Non-pigmented ciliary epithelial cell (primary cell): ENCODE measurements at regions not wholly inside any gene's neighbourhood (a gene's known extent, or its start where the extent isn't known, plus 50 kb on each side); places are given as distances from the start of the nearest gene placed in this dataset.
"Not testable (repeated sequence)": the region's sequence is repeated elsewhere in the genome, so short reads cannot be mapped to it uniquely, and the experiment has no call there.

Experiments
- DNase-seq: peaks from one replicate; pipeline ENCODE4 v3.0.0-alpha.2; 2010; ENCODE audit warnings: low read depth

DNA sequence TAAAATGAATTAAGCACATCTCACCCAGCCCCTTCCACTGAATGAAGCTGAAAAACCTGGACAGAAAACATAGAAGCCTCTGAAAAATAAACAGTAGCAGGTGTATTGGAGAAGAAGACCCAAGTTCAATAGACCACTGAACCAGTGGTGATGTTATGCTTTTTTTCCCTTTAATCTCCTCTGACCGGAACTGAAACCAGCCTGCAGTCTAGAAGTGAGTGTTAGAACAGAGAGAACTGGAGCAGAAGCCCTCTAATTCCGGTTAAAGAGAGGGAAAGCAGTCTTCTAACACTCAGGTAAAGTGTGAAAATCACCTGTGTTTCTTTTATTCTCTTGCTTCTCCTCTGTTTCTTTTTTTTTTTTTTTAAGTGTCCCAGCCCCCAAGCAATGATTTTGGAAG, 83.5 kb upstream of the CCL21 start:
- no peak for DNase-seq

DNA sequence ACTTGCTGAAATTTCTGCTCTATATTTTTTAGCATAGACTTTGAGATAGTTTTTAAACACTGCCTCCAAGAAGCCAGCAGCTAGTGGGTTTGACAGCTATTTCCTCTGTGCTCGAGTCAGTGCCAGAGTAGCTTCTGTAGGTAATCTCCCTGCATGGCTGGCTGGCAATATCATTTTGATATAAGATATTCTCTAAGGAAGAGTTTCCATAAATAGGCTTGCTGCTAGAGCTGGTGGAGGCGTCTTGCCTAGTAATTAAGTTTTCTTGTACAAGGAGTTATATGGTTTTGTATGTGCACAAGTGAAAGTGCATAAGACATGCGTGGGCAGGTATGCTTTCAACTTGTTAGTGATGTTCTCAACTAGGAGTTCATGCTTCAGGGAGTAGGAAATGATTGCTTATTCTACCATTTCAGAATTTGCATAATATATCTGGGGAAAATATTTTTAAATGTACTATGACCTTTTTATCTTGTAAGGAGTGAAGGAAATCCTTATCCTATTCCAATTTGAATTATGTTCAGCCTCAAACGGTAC, 74.1 kb upstream of the CCL21 start:
- no peak for DNase-seq

DNA sequence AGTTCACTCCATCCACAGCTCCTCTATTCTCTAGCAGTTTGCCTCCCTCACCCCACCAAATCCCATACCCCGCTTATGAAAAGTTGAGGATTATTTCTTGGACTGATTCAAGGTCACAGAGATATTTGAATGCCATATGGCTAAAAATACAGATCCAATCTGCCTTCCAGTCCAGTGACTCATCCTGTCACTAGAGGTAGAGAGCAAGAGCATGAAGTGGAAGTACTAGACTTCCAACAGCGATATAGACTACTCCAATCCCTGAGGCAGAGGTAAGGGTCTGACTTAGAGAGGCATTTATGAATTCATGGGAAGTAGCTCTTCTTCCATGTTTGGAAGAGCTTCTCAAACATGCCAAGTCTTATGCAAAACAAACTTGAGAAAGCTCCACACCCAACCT, 72.4 kb upstream of the CCL21 start:
- no peak for DNase-seq

DNA sequence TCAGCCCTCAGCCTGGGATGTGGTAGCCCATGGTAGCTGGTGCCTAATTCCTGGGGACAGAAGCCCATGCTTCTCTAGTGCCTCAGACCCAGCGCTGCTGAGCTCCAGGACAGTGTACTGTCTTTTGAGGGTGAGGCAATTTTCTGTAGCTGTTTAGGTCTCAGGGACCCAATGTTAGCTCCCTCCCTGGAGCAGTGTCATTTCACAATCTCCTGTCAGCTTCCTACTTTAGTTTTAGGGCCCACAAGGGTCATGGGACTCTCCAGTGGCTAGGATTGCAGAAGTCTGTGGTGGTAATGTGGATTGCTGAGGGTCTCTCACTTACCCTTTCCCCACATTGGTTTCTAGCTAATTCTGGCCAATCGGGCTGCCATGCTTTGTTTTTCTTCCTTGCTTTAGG, 67.7 kb upstream of the CCL21 start:
- no peak for DNase-seq

DNA sequence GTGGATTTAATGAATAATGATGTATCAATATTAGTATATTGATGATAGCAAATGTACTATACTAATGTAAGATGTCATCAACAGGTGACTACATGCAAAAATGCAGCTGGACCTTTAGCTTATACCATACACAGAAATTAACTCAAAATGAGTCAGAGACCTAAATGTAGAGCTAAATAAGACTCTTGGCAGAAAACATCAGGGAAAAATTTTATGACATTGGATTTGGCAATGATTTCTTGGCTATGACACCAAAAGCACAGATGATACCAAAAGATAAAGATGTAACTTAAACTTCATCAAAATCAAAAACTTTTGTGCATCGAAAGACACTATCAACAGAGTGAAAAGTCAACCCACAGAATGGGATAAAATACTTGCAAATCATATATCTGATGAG, 64.0 kb upstream of the CCL21 start:
- no peak for DNase-seq

DNA sequence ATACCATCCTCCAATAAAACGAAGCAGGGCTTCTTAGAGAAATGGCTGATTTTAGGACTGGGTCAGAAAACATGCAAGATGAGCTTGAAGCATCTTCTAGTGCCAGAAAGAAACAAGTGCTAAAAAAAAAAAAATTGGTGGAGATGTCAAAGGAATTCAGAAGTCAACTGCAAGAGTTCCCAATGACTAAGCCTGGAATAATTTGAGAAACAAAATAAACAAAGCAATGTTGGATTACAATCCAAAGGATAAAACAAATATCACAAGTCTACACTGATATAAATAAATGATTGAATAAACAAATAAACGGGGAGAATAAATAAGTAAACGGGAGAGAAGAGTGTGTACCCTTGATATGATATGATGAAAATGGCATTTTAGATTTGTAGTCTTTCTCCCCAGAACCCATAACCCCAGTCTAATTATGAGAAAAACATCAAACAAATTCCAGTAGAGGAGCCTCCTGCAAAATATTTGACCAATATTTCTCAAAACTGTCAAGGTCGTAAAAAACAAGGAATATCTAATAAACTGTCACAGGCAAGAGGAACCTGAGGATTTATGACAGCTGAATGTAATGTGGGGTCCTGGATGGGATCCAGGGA, 63.5 kb upstream of the CCL21 start:
- DNase-seq = no peak

DNA sequence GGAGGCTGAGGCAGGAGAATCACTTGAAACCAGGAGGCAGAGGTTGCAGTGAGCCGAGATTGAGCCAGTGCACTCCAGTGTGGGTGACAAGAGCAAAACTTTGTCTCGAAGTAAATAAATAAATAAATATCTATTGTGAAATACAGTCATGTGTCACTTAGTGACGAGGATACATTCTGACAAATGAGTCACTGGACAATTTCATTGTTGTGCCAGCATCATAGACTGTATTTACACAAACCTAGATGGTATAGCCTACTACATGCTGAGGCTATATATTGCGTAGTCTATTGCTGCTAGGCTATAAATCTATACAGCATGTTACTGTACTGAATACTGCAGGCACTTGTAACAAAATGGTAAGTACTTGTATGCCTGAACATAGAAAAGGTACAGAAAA, 61.1 kb upstream of the CCL21 start:
- DNase-seq = no peak

DNA sequence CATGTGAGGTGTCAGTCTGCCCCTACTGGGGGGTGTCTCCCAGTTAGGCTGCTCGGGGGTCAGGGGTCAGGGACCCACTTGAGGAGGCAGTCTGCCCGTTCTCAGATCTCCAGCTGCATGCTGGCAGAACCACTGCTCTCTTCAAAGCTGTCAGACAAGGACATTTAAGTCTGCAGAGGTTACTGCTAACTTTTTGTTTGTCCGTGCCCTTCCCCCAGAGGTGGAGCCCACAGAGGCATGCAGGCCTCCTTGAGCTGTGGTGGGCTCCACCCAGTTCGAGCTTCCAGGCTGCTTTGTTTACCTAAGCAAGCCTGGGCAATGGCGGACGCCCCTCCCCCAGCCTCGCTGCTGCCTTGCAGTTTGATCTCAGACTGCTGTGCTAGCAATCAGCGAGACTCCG, 57.2 kb upstream of the CCL21 start:
- DNase-seq = not testable (repeated sequence)

DNA sequence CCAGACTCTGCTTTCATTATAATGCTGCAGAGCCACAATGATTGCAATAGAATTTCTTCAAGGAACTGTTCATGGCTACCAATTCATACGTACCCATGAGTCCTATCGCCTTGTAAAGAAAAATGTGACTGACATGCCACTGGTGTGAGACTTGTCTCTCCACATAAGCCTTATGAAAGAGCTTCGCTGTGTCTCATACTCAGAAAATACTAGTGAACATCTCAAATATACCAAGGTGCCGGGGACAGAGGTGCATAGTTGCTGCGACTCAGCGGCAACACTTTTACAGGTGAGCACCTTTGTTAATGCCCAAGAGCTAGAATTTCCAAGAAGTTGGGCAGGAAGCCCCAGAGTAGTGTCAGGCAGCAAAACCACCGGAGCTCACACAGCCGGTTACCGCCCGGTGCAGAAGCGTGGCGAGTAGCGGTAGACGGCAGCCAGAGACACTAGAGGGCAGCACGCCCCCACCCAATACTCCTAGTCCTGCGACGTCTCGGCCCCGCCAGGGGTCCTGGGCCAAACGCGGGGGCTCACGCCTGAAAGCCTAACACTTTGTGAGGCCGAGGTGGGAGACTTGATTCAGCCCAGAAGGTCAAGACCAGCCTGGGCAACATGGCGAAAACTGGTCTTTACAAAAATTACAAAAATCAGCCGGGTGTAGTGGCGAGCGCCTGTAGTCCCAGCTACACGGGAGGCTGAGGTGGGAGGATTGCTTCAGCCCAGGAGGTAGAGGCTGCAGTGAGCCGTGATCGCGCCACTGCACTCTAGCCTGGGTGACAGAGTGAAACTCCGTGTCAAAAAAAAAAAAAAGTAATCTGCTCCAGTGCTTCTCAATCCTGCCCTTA, 50.5 kb upstream of the CCL21 start:
- DNase-seq = not testable (repeated sequence)
